GM12864 (cell line): ENCODE measurements at regions not wholly inside any gene's neighbourhood (a gene's known extent, or its start where the extent isn't known, plus 50 kb on each side); places are given as distances from the start of the nearest gene placed in this dataset.

ENCODE experiments used
- DNase-seq: peaks from one replicate; pipeline ENCODE4 v3.0.0-alpha.2; 2011; ENCODE audit warnings: low read depth
- H3K4me3 ChIP-seq: 2 replicates; pipeline ENCODE4 v1.5.1; 2011; ENCODE audit warnings: mild to moderate bottlenecking, low read depth, low read length, control low read depth
- TF ChIP-seq, protein P1 (sequence below): IDR thresholded peaks from 2 replicates; pipeline ENCODE4 v1.5.1; 2011; ENCODE audit warnings: low read depth, mild to moderate bottlenecking, moderate library complexity, low read length, control low read depth, inconsistent platforms; ENCODE audit errors: missing control alignments

DNA sequence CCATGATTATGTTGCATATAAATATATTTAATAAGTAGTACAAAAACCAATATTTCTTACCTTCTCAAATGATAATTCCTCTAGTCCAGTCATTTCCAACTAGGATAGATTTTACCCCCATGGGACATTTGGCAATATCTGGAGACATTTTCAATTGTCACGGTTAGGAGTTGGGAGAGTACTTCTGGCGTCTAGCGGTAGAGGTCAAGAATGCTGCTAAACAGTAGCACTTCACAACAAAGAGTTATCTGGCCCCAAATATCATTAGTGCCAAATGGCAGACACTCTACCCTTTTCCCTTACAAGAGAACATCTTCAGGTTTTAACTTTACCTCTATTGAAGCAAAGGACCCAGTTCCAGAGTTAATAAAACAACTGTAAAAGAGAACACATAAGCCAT, 168.1 kb downstream of the FAT4 start:
- TF ChIP-seq, protein P1, sequence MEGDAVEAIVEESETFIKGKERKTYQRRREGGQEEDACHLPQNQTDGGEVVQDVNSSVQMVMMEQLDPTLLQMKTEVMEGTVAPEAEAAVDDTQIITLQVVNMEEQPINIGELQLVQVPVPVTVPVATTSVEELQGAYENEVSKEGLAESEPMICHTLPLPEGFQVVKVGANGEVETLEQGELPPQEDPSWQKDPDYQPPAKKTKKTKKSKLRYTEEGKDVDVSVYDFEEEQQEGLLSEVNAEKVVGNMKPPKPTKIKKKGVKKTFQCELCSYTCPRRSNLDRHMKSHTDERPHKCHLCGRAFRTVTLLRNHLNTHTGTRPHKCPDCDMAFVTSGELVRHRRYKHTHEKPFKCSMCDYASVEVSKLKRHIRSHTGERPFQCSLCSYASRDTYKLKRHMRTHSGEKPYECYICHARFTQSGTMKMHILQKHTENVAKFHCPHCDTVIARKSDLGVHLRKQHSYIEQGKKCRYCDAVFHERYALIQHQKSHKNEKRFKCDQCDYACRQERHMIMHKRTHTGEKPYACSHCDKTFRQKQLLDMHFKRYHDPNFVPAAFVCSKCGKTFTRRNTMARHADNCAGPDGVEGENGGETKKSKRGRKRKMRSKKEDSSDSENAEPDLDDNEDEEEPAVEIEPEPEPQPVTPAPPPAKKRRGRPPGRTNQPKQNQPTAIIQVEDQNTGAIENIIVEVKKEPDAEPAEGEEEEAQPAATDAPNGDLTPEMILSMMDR, result no peak
- no peak for DNase-seq
- H3K4me3 ChIP-seq, result no peak overlapping the region

DNA sequence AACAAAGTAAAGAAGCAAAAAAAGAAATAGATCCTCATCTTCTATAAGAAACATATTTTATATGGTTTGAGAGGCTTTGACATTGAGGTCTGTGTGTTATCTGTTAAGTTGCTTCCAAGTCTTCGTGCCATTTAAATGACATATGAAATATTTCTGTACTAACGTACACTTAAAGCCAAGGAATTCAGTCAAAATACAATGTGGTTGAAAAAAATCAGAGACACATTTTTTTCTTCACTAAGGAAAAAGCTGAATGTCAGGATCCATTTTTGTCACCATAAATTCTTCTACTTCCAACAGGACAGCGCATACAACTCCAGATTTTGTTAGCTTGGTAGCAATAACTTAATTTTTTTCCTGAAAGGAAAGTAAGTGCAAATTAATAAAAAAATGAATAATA, 168.5 kb downstream of the FAT4 start:
- no peak for DNase-seq
- TF ChIP-seq, protein P1, result no peak
- no peak overlapping the region for H3K4me3 ChIP-seq

DNA sequence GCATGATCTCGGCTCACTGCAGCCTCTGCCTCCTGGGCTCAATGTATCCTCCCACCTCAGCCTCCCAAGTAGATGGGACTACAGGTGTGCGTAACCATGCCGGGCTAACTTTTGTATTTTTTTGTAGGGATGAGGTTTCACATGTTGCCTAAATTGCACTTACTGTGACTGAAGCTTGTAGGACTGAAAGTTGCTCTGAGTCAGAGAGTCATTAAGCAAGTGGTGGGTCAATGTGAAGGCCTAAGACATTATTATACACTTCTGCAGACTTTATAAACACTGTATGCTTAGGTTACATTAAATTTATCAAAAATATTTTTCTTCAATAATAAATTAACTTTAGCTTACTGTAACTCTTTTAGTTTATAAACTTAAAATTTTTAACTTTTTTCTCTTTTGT, 170.2 kb downstream of the FAT4 start:
- DNase-seq, result no peak
- H3K4me3 ChIP-seq, result no peak overlapping the region
- TF ChIP-seq, protein P1, result no peak

DNA sequence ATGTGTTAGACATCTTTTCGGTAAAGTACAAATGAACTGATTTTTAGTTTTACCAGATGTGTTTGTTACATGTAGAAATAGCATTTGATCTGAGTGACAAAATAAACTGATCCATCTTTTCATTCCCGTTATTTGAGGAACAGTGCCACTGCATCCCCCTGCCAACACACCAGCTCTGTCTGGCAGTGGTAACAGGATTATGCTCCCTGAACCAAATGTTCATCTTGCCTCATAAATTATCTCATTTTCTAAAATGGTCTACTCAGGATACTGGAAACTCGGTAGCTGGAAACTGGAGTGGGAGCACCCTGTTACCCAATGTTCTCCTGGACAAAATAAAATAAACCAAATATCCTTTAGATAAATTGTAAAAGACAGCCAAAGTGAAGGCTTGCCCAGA, 171.6 kb downstream of the FAT4 start:
- TF ChIP-seq, protein P1, result no peak
- H3K4me3 ChIP-seq, result no peak overlapping the region
- DNase-seq, result no peak

DNA sequence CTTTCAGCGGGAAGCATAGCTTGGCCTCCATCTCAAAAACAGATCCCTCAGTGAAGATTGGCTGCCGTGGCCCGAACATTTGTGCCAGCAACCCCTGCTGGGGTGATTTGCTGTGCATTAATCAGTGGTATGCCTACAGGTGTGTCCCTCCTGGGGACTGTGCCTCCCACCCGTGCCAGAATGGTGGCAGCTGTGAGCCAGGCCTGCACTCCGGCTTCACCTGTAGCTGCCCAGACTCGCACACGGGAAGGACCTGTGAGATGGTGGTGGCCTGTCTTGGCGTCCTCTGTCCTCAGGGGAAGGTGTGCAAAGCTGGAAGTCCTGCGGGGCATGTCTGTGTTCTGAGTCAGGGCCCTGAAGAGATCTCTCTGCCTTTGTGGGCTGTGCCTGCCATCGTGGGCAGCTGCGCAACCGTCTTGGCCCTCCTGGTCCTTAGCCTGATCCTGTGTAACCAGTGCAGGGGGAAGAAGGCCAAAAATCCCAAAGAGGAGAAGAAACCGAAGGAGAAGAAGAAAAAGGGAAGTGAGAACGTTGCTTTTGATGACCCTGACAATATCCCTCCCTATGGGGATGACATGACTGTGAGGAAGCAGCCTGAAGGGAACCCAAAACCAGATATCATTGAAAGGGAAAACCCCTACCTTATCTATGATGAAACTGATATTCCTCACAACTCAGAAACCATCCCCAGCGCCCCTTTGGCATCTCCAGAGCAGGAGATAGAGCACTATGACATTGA, 175.4 kb downstream of the FAT4 start:
- DNase-seq, result no peak
- no peak overlapping the region for H3K4me3 ChIP-seq
- TF ChIP-seq, protein P1, result no peak

DNA sequence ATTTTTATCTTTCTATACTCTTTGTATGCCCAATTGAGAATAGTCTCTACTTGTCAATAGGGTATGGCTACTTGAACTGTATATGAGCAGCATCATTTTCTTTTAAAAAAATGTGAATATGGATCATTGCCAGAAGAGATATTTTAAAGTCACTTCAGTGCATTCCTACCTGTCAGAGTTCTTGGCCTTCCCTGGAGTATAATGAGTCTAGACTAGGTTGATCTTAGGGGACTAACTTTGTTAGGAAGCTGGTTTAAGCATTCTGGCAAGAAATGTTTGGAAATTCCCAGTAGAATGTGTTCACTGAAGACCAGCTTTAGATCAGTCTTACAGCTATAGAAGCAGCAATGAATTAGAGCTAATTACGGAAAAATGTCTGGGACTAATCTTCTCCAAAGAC, 178.2 kb downstream of the FAT4 start:
- TF ChIP-seq, protein P1, result no peak
- H3K4me3 ChIP-seq, result no peak overlapping the region
- DNase-seq, result no peak

DNA sequence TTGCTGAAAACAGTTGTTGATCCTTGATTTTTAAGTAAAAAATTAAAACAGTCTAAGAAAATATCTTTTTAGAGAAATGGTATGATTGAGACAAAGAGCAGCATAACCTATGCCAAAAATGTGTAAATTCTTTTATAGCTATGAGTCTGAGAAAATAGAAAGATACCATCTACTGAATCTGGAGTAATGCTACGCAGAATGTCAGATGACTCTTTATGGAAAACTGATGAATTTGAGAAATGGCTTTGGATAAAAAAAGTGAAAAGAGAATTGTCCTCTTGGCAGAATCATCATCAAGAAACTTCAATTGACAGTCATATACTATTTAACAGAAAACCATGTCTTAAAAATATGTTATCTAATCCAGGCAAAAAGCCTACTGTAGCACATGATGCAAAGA, 183.1 kb downstream of the FAT4 start:
- no peak overlapping the region for H3K4me3 ChIP-seq
- TF ChIP-seq, protein P1, result no peak
- DNase-seq, result no peak
